ENCODE measurements at regions not wholly inside any gene's neighbourhood (a gene's known extent, or its start where the extent isn't known, plus 50 kb on each side); places are given as distances from the start of the nearest gene placed in this dataset.
"Not testable (repeated sequence)": the region's sequence is repeated elsewhere in the genome, so short reads cannot be mapped to it uniquely, and the experiment has no call there.

DNA sequence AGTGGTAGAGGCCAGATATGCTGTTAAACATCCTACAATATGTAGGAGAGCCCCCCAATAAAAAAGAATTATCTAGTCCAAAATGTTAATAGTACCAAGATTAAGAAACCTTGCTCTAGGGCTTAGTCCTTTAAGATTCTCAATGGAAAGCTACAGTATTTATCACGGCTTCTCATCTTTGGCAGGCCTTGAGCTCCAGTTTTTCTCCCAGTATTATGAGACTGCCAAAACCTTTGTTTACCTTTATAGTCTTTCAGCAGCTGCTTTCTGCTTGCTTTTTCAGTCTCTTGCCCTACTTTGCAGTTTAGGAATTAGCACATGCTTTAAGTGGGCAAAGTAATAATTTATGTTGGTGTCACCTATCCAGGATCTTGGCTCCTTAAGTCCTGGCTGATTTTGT is 59.7 kb downstream of the NHLRC1 start:
- peak in 1 of 58 donors; percentile 1 for DNase-seq

DNA sequence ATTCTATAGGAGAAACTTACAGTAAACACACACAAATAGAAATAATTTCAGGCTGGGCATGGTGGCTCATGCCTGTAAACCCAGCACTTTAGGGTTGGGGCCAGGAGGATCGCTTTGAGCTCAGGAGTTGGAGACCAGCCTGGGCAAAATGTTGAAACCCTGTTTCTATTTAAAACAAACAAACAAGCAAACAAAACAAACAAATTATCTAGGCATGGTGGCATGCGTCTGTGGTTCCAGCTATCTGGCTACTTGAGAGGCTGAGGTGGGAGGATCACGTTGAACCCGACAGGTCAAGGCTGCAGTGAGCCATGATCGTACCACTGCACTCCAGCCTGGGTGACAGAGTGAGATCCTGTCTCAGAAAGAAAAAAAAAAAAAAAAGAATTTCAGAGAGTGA is 64.0 kb downstream of the NHLRC1 start:
- DNase-seq = no peak

DNA sequence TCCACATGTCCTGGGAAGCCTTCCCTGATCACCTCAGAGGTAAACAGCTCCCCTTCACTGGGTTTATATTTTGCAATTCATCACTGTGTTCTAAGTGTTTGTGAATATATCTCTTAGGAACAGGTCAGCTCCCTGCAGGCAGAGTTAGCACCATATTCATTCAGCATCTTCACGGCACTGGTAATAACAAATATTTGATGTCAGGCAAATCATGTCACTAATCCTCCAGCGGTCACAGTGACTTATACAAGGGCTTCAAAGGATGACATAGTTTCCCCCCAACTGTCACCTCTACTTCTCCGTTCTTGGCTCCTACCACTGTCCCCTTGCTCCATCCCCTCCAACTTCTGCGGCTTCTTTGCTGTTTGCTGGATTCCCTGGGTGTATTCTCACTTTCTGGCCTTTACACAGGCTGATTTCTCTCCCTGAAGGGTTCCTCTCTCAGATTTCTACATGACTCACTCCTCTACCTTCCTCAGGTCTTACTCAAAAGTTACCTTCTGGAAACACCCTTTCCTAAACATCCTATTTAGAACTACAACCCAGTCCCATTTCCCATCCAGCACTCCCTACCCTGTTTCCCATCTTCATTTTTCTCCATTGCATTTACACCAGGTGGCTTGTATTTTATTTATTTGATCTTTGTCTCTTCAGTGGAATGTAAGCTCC is 66.6 kb downstream of the NHLRC1 start:
- DNase-seq = no peak

DNA sequence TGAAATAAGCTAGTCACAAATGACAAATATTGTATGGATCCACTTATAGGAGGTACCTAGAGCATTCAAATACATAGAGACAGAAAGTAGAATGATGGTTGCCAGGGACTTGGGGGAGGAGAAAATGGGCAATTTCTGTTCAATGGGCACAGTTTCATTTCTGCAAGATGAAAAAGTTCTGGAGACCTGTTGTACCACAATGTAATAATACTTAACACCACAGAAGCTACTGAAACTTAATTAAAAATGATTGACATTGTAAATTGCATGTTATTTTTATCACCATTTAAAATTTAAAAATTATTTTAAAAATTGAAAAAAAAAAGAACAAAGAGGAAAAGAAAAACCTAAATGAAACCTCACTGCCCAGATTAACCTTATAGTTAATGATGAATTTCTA is 67.4 kb downstream of the NHLRC1 start:
- DNase-seq = no peak

DNA sequence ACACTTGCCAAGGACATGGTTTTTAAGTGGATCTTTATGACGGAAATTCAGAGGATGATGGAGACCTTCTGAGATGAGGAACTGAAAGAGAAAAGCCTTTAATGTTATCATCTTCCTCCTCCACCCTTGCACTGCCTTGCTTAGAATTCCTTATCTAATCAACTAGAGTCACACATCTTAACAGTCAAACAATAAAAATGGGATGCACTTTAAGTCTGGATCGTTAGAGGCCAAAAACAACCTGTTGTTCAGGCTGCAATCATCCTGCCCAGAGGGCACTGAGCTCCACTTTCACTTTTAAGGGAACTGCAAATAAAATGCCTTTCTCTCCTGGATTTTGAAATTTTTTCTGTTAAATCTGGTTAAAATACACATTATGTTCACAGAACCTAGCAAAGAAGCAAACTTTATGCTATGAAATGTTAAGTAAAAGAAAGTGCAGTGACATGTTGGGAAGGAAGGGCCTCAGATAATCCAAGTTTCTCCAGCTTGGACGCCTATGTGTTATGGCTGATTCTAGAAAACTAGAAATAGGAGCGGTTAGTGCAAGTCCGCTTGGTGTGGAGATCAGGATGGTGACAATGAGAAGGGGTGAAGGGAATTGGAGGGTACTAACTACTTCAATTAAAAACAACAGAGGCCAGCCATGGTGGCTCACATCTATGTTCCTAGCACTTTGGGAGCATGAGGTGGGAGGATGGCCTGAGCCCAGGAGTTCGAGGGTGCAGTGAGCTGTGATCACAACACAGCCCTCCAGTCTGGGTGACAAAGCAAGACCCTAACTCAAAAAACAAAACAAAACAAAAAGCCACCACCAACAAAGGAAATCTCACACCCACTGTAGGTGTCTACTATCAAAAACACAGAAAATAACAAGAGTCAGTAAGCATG is 66.4 kb upstream of the KIF13A start:
- DNase-seq = no peak

DNA sequence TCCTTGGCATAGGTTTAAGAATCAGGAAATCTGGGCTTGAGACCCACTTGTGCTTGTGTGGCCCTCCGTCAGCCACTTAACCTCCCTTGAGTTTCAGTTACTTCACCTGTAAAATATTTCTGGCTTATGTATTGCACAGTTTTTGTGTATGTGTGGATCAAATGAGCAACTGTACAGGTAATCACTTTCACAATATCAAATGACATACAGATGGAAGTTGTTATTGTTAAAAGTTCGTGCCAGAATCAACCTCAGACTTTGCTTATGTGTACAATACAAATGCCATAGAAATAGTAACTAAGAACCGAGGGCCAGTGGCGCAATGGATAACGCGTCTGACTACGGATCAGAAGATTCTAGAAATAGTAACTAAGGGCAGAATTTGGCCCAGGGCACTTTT is 65.6 kb upstream of the KIF13A start:
- no peak for DNase-seq

DNA sequence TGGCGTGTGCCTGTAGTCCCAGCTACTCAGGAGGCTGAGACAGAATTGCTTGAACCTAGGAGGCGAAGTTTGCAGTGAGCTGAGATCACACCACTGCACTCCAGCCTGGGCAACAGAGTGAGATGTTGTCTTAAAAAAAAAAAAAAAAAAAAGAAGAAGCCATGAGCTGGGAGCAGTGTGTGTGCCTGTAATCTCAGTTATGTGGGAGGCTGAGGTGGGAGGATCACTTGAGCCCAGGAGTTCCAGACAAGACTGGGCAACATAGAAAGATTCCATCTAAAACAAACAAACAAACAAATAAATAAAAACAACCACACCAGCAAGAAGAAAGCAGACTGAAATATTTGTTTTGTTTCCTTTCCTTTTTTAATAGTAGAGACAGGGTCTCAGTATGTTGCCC is 62.2 kb upstream of the KIF13A start:
- DNase-seq = no peak

DNA sequence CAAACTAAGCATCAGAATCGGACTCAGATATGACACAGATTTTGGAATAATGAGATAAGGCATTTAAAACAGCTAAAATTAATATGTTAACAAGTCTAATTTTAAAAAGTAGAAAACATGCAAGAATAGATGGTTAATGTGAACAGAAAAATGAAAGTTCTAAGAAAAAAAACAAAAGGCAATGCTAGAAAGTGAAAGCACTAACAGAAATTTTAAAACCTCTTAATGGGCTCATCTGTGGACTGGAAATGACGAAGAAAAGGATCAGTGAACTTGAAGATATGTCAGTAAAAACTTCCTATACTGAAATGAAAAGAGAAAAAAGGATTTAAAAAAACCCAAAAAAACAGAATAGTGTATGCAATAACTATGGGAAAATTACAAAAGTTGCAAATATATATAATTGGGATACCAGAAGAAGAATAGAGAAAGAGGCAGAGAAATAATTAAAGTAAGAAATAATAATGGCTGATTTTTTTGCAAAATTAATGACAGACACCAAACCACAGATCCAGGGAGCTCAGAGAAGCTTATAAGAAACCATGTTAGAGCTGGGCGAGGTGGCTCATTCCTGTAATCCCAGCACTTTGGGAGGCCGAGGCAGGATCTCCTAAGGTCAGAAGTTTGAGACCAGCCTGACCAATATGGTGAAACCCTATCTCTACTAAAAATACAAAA is 61.7 kb upstream of the KIF13A start:
- DNase-seq = no peak

DNA sequence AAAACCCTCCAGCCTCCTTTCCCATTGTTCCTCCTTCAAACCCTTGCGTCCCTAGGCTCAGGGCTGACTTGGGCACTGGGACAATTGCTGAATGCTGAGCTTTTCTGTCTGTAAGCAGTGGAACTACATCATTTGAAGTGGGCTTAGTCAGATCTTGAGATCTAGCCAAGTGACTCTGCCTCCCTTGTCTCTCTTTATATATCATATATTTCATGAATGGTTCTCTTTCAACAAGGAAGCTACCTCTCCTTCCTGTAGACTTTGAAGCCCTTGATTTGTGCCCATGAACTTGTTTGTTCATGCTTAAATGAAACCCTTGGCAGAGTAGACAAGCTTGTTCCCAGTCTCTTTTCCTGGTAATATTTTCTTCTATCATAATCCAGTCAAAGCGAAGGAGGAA is 60.0 kb upstream of the KIF13A start:
- no peak for DNase-seq

DNA sequence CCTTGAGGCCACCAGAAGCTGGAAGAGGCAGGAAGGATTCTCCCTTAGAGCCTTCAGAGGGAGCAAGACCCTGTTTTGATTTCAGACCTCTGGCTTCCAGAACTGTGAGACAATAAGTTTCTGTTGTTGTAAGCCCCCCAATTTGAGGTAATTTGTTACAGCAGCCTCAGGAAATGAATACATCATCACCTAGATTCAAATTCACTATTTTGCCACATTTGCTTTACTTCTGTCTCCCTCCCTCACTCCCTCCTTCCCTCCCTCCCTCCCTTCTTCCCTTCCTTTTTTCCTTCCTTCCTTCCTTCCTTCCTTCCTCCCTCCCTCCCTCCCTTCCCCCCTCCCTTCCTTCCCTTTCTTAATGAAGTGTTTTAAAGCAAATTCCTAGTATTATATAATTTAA is 58.1 kb upstream of the KIF13A start:
- DNase-seq = no peak

DNA sequence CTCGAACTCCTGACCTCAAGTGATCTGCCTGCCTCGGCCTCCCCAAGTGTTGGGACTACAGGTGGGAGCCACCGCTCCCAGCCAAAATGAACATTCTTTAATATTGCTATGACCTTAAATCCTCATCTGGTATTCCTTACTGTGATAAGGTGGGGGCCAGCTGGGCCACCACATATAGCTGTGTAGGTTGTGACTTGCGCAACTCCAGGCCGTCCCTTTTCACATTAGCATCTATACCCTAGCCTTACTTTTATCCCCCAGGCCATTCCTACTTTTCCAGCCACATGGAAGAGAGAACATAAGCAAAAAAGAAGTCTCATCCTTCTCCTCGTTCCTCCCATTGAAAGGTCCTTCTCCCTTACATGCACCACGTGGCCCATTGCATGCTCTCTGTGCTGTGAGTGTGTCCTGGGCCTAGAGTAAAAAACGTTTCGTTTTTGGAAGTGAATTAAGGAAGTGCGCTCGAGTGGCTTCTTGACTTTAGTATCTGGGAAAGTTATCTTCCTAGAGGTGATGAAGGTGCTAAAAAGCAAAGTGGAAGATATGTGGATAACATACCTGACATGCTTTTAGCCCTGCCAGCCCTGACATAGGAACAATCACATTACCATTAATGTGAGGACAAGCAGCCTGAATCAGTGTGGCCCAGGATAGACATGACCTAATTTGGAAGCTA is 56.8 kb upstream of the KIF13A start:
- no peak for DNase-seq

DNA sequence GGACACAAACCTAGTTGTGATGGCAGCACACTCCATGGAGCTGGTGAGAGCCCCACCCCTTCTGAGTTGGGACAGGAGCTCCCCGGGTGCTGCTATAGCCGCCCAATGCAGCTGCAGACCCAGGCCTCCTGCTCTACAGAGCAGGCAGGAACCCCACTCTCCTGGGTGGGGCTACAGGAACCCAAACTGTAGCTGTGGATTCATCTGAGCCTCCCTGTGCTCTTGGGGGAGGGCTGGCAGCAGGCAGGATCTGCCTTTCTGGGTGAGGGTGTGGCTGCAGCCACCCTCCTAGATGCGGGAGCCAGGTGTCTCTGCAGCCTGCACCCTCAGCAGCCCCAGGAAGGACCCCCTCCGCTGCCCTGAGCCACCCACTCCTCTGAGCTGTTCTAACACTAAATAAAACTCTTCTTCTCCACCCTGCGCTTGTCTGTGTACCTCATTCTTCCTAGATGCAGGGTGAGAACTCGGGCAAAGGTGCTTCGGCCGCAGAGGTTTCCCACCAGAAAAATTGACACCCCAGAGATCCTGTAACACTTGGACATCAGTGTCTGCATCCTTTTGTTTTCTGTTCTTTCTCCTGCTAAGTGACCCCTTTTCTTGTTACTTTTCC is 55.2 kb upstream of the KIF13A start:
- DNase-seq = peak in 1 of 58 donors; percentile 36

DNA sequence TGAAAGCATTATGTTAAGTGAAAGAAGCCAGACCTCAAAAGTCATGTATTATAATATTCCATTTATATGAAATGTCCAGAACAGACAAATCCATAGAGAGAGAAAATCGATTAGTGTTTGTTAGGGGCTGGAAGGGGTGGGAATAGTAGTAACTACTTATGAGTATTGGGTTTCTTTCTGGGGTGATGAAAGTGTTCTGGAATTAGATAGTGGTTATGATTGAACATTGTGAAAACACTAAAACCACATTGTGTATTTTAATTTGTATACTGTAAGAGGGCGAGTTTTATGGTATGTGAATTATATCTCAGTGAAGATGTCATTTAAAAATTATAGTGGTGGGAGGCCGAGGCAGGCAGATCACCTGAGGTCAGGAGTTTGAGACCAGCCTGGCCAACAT is 52.0 kb upstream of the KIF13A start:
- DNase-seq = no peak

DNA sequence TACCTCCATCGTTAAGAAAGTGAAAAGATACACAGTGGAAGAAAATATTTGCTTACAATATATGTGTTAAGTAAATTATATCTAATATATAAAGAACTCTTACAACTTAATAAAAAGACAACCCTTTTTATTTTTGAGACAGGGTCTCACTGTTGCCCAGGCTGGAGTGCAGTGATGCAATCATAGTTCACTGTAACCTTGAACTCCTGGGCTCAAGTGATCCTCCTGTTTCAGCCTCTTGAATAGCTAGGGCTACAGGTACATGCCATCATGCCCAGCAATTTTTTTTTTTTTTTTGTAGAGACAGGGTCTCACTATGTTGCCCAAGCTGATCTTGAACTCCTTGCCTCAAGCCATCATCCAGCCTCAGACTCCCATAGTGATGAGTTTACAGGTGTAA is 50.8 kb upstream of the KIF13A start:
- not testable (repeated sequence) for DNase-seq
